Right lobe of liver (tissue), 4 donors: ENCODE measurements at regions not wholly inside any gene's neighbourhood (a gene's known extent, or its start where the extent isn't known, plus 50 kb on each side); places are given as distances from the start of the nearest gene placed in this dataset.

Experiments
- POLR2A ChIP-seq: fragments of 450-650 bp; IDR thresholded peaks from one replicate; pipeline ENCODE4 v1.6.1; 2017; ENCODE audit warnings: antibody characterized with exemption, mild to moderate bottlenecking
- TF ChIP-seq, protein P1 (sequence below), 4 donors: fragments of 200-600 bp in 3 of 4; fragments of 450-650 bp in 1 of 4; IDR thresholded peaks; one replicate each; pipeline versions ENCODE4 v1.5.1 to v1.8.0; 2016 to 2022; ENCODE audit warnings: antibody characterized with exemption in 4 of 4, mild to moderate bottlenecking in 2 of 4
- donor health status: DM: no; HTN: no; CAD: no.
- donor health status: DM: no; HTN: no; CAD: no.
- donor health status: DM: no; HTN: yes; CAD: no.

DNA sequence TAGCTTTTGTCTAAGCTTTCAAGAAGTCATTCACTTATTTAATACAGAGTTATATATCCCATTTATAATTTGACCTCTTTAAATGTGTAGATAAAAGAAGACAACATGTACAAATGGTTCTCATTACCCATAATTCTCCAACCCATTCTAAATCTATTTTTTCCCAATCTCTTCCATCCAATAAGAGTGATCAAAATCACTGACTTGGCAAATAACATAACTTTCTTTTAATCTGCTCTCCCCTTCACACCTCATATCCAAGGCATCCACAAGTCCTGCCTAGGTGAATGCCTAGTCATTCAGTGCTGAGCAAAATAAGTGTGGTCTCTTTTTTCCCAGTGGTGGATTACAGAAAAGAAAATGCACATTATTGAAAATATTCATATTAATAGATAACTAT, 1231.1 kb downstream of the CDH11 start:
- TF ChIP-seq POLR2A: no peak
- TF ChIP-seq, protein P1, sequence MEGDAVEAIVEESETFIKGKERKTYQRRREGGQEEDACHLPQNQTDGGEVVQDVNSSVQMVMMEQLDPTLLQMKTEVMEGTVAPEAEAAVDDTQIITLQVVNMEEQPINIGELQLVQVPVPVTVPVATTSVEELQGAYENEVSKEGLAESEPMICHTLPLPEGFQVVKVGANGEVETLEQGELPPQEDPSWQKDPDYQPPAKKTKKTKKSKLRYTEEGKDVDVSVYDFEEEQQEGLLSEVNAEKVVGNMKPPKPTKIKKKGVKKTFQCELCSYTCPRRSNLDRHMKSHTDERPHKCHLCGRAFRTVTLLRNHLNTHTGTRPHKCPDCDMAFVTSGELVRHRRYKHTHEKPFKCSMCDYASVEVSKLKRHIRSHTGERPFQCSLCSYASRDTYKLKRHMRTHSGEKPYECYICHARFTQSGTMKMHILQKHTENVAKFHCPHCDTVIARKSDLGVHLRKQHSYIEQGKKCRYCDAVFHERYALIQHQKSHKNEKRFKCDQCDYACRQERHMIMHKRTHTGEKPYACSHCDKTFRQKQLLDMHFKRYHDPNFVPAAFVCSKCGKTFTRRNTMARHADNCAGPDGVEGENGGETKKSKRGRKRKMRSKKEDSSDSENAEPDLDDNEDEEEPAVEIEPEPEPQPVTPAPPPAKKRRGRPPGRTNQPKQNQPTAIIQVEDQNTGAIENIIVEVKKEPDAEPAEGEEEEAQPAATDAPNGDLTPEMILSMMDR (IDR thresholded peaks at IDR 0.05): no peak
